DMS153 (cell line): ENCODE measurements at regions not wholly inside any gene's neighbourhood (a gene's known extent, or its start where the extent isn't known, plus 50 kb on each side); places are given as distances from the start of the nearest gene placed in this dataset.

Source experiments
- DNase-seq: peaks from one replicate; lab custom pipeline; 2025; lab: John Stamatoyannopoulos, UW

- DNase-seq, result no peak
These were observed 95.5 kb downstream of the FAM204A start for GRCh38 chr10:118246332-118247295.

GRCh38 chr10:118243907-118244306, 98.2 kb downstream of the FAM204A start:
- DNase-seq, result no peak

GRCh38 chr10:118241229-118242137, 100.6 kb downstream of the FAM204A start:
- DNase-seq, result no peak

GRCh38 chr10:118239236-118239630, 102.9 kb downstream of the FAM204A start:
- no peak for DNase-seq

GRCh38 chr10:118238573-118239235, 103.4 kb downstream of the FAM204A start:
- DNase-seq, result no peak

GRCh38 chr10:118237930-118238329, 104.2 kb downstream of the FAM204A start:
- DNase-seq, result no peak

GRCh38 chr10:118234683-118235082, 107.4 kb downstream of the FAM204A start:
- DNase-seq, result no peak

GRCh38 chr10:118220346-118220850, 121.7 kb downstream of the FAM204A start:
- DNase-seq, result no peak

GRCh38 chr10:118218562-118218961, 123.6 kb downstream of the FAM204A start:
- no peak for DNase-seq

GRCh38 chr10:118216571-118217170, 125.5 kb downstream of the FAM204A start:
- no peak for DNase-seq

GRCh38 chr10:118216020-118216419, 126.1 kb downstream of the FAM204A start:
- no peak for DNase-seq

GRCh38 chr10:118214776-118215175, 127.3 kb downstream of the FAM204A start:
- no peak for DNase-seq

GRCh38 chr10:118213436-118213835, 128.7 kb downstream of the FAM204A start:
- DNase-seq, result no peak

- DNase-seq, result no peak
These were observed 131.8 kb downstream of the FAM204A start for GRCh38 chr10:118210276-118210675.

- no peak for DNase-seq
These were observed 132.9 kb downstream of the FAM204A start for GRCh38 chr10:118209215-118209614.

- DNase-seq, result no peak
These were observed 134.6 kb downstream of the FAM204A start for GRCh38 chr10:118207470-118208007.

GRCh38 chr10:118204292-118204943, 137.7 kb downstream of the FAM204A start:
- no peak for DNase-seq

- no peak for DNase-seq
These were observed 138.7 kb downstream of the FAM204A start for GRCh38 chr10:118203461-118203860.

GRCh38 chr10:118195729-118196128, 146.4 kb downstream of the FAM204A start:
- no peak for DNase-seq

GRCh38 chr10:118193642-118194041, 146.9 kb upstream of the RAB11FIP2 start:
- DNase-seq, result no peak

GRCh38 chr10:118181021-118181420, 134.3 kb upstream of the RAB11FIP2 start:
- no peak for DNase-seq
